ENCODE measurements at regions not wholly inside any gene's neighbourhood (a gene's known extent, or its start where the extent isn't known, plus 50 kb on each side); places are given as distances from the start of the nearest gene placed in this dataset.

DNA sequence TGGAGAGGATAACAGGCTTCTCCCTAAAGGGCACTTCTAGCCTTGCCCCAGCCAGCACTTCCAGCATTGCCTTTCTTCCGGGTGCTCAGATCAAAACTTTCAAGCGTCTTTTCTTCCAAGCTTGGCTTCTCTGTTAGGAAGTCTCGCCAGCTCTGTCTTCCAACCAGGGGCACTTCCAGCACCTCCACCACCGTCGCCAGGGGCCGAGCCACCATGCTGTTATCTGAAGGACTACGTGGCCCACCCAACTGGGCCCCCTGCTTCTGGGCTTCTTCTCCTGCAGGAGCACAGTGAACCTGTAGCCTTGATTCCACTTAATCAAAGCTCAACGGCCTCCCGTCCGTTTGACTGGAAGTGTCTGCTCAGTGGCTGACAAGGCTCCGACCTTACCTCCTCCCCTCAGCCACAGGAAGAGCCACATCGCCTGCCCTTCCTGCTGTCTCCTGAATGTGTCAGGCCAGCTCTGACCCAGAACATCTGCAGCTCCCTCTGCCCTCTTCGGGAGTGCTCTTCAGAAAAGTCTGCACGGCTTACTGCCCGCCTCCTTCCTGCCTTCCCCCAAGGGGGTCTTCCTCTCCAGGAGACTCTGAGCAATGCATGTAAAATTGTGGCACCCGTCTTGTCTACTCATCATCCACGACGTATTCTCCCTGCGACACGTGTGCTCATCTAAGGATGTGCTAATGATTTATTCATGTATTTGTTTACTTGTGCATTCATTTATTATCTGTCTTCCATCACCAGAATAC, 527.0 kb downstream of the CDH26 start:
- DNase-seq, result no peak

DNA sequence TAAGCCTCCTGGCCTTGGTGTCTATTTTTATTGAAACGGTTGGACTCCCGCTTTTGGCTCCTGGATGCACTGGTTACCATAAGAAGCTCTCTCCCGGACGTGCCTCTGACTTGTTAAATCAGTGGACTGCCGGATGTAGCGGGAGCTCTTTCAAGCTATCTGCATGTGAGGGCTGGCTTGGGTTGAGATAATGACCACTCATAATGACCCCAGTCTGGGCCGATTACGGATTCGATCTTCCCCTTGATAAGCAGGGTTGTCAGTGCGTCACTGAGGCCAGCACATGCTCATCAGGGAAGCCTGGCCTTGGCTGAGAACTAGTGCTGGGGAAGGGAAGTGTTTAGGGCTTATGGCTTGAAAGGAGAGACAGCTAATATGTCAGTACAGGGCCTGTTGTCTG, 528.1 kb downstream of the CDH26 start:
- no peak for DNase-seq

DNA sequence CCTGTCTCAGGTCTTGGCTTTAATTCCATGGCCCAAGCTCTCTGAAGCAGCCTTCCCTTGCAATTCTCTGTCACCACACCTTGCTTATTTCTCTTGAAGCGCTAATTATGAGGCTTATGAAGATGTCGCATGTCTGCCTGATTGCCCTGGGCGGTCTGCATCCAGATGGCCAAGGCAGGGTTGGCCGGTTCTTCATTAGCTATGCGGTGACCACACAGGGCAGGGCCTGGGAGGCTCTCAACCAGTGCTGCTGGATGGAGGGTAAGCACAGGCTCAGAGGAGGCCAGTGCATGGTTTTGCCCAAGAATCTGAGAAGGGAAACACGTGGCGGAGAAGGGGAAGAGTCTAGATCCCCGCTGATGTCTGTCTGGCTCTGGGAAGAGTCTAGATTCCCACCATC, 528.7 kb downstream of the CDH26 start:
- DNase-seq, result no peak

GRCh38 chr20:60490217-60491050, 532.2 kb downstream of the CDH26 start:
- DNase-seq, result no peak

GRCh38 chr20:60491051-60491581, 532.9 kb downstream of the CDH26 start:
- DNase-seq, result no peak

- no peak for DNase-seq
Observed at GRCh38 chr20:60494476-60494875, 536.3 kb downstream of the CDH26 start.

- no peak for DNase-seq
Observed at GRCh38 chr20:60497298-60498035, 539.2 kb downstream of the CDH26 start.

GRCh38 chr20:60500038-60500701, 541.9 kb downstream of the CDH26 start:
- no peak for DNase-seq

- no peak for DNase-seq
Observed at GRCh38 chr20:60501048-60501447, 542.8 kb downstream of the CDH26 start.

GRCh38 chr20:60502881-60503280, 544.7 kb downstream of the CDH26 start:
- DNase-seq, result no peak

DNA sequence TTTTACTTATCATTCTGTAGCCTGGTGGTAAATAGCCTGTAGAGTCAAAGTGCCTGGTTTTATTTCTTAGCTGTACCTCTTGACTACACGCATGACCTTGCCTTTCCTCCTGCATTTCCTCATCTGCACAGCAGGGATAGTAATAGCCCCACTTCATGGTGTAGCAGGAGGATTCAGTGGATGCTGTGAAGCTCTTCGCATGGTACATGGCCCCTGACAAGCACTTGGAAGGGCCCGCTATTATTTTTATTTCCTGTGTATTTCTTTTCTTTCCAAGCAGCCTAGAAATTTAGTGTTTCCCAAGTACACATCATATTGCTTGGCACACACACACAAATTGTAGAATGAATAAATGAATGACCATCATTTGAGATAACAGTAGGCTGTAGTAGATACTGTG, 547.2 kb downstream of the CDH26 start:
- DNase-seq, result no peak

DNA sequence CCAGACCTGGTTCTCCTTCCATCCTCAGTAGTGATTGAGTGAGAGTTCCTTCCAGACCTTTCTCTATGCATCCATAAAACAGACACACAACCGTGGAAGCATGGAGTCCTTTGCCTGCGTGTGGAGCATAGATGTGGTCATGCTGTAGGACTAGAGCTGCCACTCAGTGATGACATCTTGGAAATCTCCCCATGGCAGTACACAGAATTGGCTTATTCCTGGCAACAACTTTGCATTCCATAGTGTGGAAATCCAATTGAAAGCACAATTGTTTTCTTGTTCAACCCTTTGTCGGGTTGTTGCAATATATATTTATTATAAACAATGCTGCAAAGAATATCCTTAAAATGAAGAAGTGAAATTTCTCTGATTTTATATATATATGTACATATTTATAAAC, 547.8 kb downstream of the CDH26 start:
- DNase-seq, result no peak

DNA sequence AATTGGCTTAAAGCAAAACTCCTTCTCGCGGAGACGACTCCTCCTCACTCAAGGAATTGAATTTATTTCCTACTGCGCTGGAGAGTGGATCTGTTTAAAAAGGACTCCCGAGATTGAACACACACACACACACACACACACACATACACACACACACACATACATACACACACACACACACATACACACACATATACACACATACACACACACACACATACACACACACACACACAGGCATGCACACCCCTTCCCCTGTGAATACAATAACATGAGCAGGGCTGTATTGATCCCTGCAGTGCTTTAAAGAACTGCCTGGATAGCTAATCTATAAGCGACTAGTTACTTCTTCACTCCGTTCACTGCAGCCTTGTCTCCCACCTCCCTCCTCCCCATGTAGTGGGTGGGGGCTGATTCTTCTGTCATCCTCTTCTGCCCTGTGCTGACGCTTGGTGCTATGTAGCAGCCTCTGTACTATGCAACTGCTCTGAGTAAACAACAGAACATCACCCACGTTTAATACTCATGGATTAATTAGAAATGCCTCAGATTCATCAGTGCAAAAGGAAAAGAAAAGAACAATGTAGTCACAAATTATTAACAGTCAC, 549.0 kb downstream of the CDH26 start:
- DNase-seq, result no peak

DNA sequence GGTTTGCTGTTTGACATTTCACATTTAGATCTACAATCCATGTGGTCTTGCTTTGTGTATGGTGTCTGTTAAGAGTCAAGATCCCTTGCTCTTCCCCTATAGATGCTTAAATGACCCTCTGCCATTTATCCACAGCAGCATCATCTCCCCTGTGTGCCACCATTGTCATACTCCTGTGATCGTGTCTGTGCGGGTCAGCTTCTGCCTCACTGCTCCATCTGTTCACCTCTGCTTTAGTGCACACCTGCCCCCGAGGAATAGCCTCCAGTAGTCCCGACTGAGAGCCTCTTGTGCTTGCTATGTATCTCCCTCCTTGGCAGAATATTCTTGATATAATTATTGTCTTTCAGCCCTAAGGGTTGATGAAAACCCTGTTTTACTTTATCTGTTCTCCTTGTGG, 551.2 kb downstream of the CDH26 start:
- DNase-seq, result no peak

DNA sequence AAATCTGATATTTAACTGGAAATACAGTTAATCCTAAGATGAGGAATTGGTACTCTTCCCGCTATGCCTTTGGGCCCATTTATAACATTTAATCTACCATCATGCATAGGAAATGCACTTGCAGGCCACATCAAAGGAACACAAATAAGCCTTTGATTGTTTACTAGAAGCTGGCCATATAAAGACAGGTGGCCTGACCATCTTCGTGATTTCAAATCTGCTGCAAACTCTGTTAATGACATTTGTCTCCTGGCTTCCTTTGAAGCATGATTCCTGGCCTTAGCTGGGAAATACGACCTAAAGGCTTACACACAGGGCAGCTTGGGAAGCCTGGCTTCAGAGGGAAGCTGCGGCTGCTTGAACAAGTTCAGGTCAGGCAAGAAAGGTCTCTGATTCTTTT, 552.1 kb downstream of the CDH26 start:
- no peak for DNase-seq

- DNase-seq, result no peak
Observed at GRCh38 chr20:60512443-60512842, 554.2 kb downstream of the CDH26 start.

- no peak for DNase-seq
Observed at GRCh38 chr20:60513141-60513540, 554.9 kb downstream of the CDH26 start.

DNA sequence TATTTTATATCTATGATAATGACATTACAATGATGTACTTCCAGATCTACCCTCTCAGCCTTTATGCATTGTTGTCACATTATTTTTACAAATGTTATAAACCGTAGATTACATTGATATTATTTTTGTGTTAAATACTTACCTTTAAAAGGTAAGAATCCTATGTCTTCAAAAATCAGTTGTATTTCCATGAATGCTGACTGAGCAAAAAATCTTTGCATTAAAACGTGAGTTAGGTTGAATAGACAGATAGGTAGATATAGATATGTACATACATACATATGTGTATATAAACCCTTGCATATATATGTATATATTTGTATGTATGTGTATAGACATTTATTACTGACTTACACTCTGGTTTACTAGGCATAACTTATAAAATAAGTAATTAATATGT, 558.2 kb downstream of the CDH26 start:
- no peak for DNase-seq

DNA sequence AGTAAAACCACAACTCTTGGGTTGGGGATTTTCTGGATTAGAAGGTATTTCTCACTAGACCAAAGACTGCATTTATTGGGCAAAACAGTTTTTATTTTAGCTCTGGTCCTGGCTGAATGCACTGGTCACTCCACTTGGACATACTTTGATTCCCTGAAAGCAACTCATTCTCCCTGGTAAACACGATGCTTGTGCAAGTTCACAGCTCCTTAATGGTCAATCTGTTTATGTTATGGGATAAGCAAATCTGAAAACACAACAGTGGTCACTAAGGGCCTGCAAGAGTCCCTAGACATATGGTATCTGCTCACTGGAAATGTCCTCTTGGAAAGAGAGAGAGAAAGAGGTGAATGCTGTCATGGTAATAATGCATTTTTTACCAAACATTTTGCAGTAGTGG, 559.8 kb downstream of the CDH26 start:
- DNase-seq, result no peak

GRCh38 chr20:60525397-60525796, 567.2 kb downstream of the CDH26 start:
- DNase-seq, result no peak

DNA sequence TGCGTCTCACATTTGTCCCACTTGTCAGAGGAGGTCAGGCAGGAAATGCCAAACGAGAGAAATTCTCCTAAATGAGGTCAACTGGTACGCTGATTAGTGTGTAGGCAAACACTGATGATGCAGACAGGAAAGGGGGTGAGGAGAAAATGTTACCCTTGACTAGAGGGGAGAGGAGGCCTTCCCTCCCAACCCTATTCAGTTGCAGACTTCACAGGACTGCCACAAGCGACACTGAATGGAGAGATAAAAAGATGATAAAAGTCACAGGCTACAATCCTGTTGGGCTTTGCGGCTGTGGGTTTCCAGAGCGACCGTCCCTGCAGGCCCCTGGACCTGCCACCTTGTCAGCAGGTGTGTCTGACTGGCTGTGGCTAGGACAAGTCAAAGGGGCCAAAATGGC, 569.4 kb downstream of the CDH26 start:
- no peak for DNase-seq

- DNase-seq, result no peak
Observed at GRCh38 chr20:60528141-60528540, 569.9 kb downstream of the CDH26 start.
